ENCODE measurements at regions not wholly inside any gene's neighbourhood (a gene's known extent, or its start where the extent isn't known, plus 50 kb on each side); places are given as distances from the start of the nearest gene placed in this dataset.

- no peak for TF ChIP-seq EZH2phosphoT487 (IDR thresholded peaks at IDR 0.05; ENCODE audit: borderline replicate concordance, low read length)
- no peak for TF ChIP-seq CTCF (IDR thresholded peaks at IDR 0.05; ENCODE audit: low read depth, low read length, poor library complexity, severe bottlenecking)
Measured at GRCh38 chr19:32017176-32017953, 328.0 kb upstream of the ZNF507 start.
